H9 (cell line): ENCODE measurements at regions not wholly inside any gene's neighbourhood (a gene's known extent, or its start where the extent isn't known, plus 50 kb on each side); places are given as distances from the start of the nearest gene placed in this dataset.

Source experiments
- DNase-seq: peaks from one replicate; pipeline ENCODE4 v3.0.0-alpha.2; 2017
- H2AFZ ChIP-seq: one replicate; pipeline ENCODE4 v1.6.1; 2013; ENCODE audit warnings: mild to moderate bottlenecking, low read length, control low read depth, moderate library complexity
- H2AK5ac ChIP-seq: 2 replicates; pipeline ENCODE4 v1.6.1; 2013; ENCODE audit warnings: low read length, control low read depth, mixed read lengths; ENCODE audit not compliant: insufficient read length
- H2BK120ac ChIP-seq: one replicate; pipeline ENCODE4 v1.6.1; 2013; ENCODE audit warnings: low read depth, mild to moderate bottlenecking, low read length, control low read depth, inconsistent platforms; ENCODE audit not compliant: poor library complexity, severe bottlenecking
- H2BK12ac ChIP-seq: 2 replicates; pipeline ENCODE4 v1.6.1; 2013; ENCODE audit warnings: low read length, control low read depth, mixed read lengths, low read depth; ENCODE audit not compliant: insufficient read length
- H2BK15ac ChIP-seq: 2 replicates; pipeline ENCODE4 v1.6.1; 2013; ENCODE audit warnings: low read depth, low read length, control low read depth
- H2BK20ac ChIP-seq: one replicate; pipeline ENCODE4 v1.6.1; 2013; ENCODE audit warnings: low read depth, mild to moderate bottlenecking, low read length, control low read depth, inconsistent platforms; ENCODE audit not compliant: poor library complexity, severe bottlenecking
- H2BK5ac ChIP-seq: 2 replicates; pipeline ENCODE4 v1.6.1; 2013; ENCODE audit warnings: low read length, control low read depth, mixed read lengths; ENCODE audit not compliant: insufficient read length
- H3K14ac ChIP-seq: 2 replicates; pipeline ENCODE4 v1.6.1; 2013; ENCODE audit warnings: low read length, control low read depth; ENCODE audit not compliant: insufficient read depth
- H3K18ac ChIP-seq: 2 replicates; pipeline ENCODE4 v1.6.1; 2013; ENCODE audit warnings: low read depth, mild to moderate bottlenecking, mixed read lengths, low read length, control low read depth; ENCODE audit not compliant: insufficient read length
- H3K23ac ChIP-seq: 2 replicates; pipeline ENCODE4 v1.6.1; 2013; ENCODE audit warnings: low read length, control low read depth, mixed read lengths, low read depth; ENCODE audit not compliant: insufficient read length
- H3K23me2 ChIP-seq: 2 replicates; pipeline ENCODE4 v1.6.1; 2013; ENCODE audit warnings: low read depth, mild to moderate bottlenecking, mixed read lengths, low read length, control low read depth; ENCODE audit not compliant: insufficient read length, poor library complexity, severe bottlenecking
- H3K27ac ChIP-seq: 2 replicates; pipeline ENCODE4 v1.5.1; 2013; ENCODE audit warnings: low read length, control low read depth, mixed read lengths, low read depth; ENCODE audit not compliant: insufficient read length
- H3K27me3 ChIP-seq: 2 replicates; pipeline ENCODE4 v1.6.1; 2013; ENCODE audit warnings: low read length, control low read depth, inconsistent platforms; ENCODE audit not compliant: insufficient read depth
- H3K4ac ChIP-seq: 2 replicates; pipeline ENCODE4 v1.6.1; 2013; ENCODE audit warnings: low read depth, mild to moderate bottlenecking, control low read depth, inconsistent platforms, low read length, moderate library complexity
- H3K4me1 ChIP-seq: 2 replicates; pipeline ENCODE4 v1.6.1; 2013; ENCODE audit warnings: low read length, control low read depth, inconsistent platforms; ENCODE audit not compliant: insufficient read depth
- H3K4me2 ChIP-seq: 2 replicates; pipeline ENCODE4 v1.6.1; 2013; ENCODE audit warnings: low read length, control low read depth, mixed read lengths; ENCODE audit not compliant: insufficient read length, insufficient read depth
- H3K56ac ChIP-seq: 2 replicates; pipeline ENCODE4 v1.6.1; 2013; ENCODE audit warnings: low read depth, mild to moderate bottlenecking, mixed read lengths, low read length, control low read depth; ENCODE audit not compliant: insufficient read length
- H3K79me1 ChIP-seq: 2 replicates; pipeline ENCODE4 v1.6.1; 2013; ENCODE audit warnings: low read depth, mild to moderate bottlenecking, moderate library complexity, low read length, control low read depth, inconsistent platforms; ENCODE audit not compliant: insufficient read depth, poor library complexity, severe bottlenecking
- H3K79me2 ChIP-seq: 2 replicates; pipeline ENCODE4 v1.6.1; 2013; ENCODE audit warnings: low read length, control low read depth, inconsistent platforms; ENCODE audit not compliant: insufficient read depth
- H3K9ac ChIP-seq: 2 replicates; pipeline ENCODE4 v1.6.1; 2013; ENCODE audit warnings: low read length, control low read depth, mixed read lengths; ENCODE audit not compliant: insufficient read length; ENCODE audit errors: extremely low read depth
- H3K9me3 ChIP-seq: one replicate; pipeline ENCODE4 v1.6.1; 2013; ENCODE audit warnings: low read depth, low read length, inconsistent platforms; ENCODE audit not compliant: control insufficient read depth
- H3T11ph ChIP-seq: one replicate; pipeline ENCODE4 v1.6.1; 2013; ENCODE audit warnings: mild to moderate bottlenecking, low read length, control low read depth, inconsistent platforms
- H4K20me1 ChIP-seq: one replicate; pipeline ENCODE4 v1.6.1; 2013; ENCODE audit not compliant: control insufficient read depth, insufficient read length, insufficient read depth
- H4K5ac ChIP-seq: 2 replicates; pipeline ENCODE4 v1.6.1; 2013; ENCODE audit warnings: low read depth, mild to moderate bottlenecking, mixed read lengths, low read length, control low read depth; ENCODE audit not compliant: insufficient read length
- H4K8ac ChIP-seq: replicated peaks from 2 replicates; pipeline ENCODE4 v1.6.1; 2013; ENCODE audit warnings: low read length, control low read depth, mixed read lengths, low read depth; ENCODE audit not compliant: insufficient read length
- H4K91ac ChIP-seq: 2 replicates; pipeline ENCODE4 v1.6.1; 2013; ENCODE audit warnings: low read depth, mild to moderate bottlenecking, moderate library complexity, mixed read lengths, low read length, control low read depth; ENCODE audit not compliant: insufficient read length
- H3K27ac Mint-ChIP-seq, 3 experiments: 2 replicates in 2 of 3; 3 replicates in 1 of 3; pipeline ENCODE4 v1.8.0; 2020 to 2021; ENCODE audit warnings: mixed read lengths in 3 of 3, mild to moderate bottlenecking in 1 of 3, moderate library complexity in 1 of 3
- H3K27me3 Mint-ChIP-seq: 2 replicates; pipeline ENCODE4 v1.8.0; 2021; ENCODE audit warnings: low read depth, mild to moderate bottlenecking, moderate library complexity, mixed read lengths
- H3K36me3 Mint-ChIP-seq, 3 experiments: 2 replicates in 2 of 3; 3 replicates in 1 of 3; pipeline ENCODE4 v1.8.0; 2020 to 2021; ENCODE audit warnings: low read depth in 3 of 3, mixed read lengths in 3 of 3; ENCODE audit not compliant: insufficient read depth in 1 of 3
- H3K4me1 Mint-ChIP-seq, 2 experiments: 2 replicates each; pipeline ENCODE4 v1.8.0; 2020; ENCODE audit warnings: mixed read lengths in 2 of 2
- H3K4me3 Mint-ChIP-seq, 2 experiments: 2 replicates in 1 of 2; 3 replicates in 1 of 2; pipeline ENCODE4 v1.8.0; 2020 to 2021; ENCODE audit warnings: mild to moderate bottlenecking in 2 of 2, mixed read lengths in 2 of 2, moderate library complexity in 1 of 2
- H3K9me3 Mint-ChIP-seq, 2 experiments: 2 replicates in 1 of 2; 3 replicates in 1 of 2; pipeline ENCODE4 v1.8.0; 2020; ENCODE audit warnings: mild to moderate bottlenecking in 2 of 2, mixed read lengths in 2 of 2, moderate library complexity in 1 of 2
- CTCF ChIP-seq: fragments of 200-600 bp; sonication (generic); conservative IDR thresholded peaks from 3 replicates; pipeline ENCODE4 v1.8.0; 2021; ENCODE audit warnings: antibody characterized with exemption, mild to moderate bottlenecking
- WGBS: extraction: QIAGEN DNeasy Blood & Tissue Kit; methylation state at CpG from one replicate; pipeline ENCODE4 v1.1.7; 2013; ENCODE audit warnings: missing lambda C conversion rate, low lambda C conversion rate, mixed read lengths; ENCODE audit not compliant: insufficient read length; ENCODE audit errors: extremely low coverage; 5-methylcytosine and 5-hydroxymethylcytosine counted together

DNA sequence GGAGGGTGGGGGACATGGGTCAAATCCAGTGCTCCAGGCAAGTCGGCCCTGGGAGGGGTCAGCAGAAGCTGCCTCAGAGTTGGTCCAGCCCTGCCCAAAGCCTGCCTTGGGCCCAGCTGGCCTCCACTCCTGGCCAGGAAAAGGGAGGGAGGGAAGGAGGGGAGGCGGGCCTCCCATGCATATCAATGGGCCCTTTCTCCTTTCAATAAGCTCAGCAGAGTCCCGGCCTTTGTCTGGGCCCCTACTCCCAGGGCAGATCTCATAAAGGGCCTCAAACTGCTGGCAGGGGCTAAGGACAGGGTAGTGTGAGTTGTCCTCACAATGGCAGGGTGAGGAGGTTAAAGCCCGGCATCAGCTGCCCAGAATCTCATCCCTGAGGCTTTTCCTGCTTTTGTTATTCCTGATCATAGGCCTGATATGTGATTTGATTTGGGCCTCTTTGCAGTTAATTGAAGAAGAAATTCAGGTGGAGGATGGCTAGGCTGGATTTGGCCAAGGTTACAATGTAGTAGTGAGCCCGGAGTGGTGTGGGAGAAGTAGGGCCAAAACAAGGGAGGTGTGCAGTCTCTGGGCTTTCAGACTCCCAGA, 121.1 kb upstream of the ATP6AP2 start:
- Histone ChIP-seq H3K9me3 (no peaks in the 10 kb centered on the region), H3K4me2 (no peak overlapping the region), H4K91ac (no peak overlapping the region), H3K79me2 (no peaks in the 10 kb centered on the region), H2BK12ac (no peak overlapping the region), H3K27me3 (no peaks in the 10 kb centered on the region), H3K27ac (no peak overlapping the region), H4K8ac (no peak overlapping the region), H2AK5ac (no peak overlapping the region), H2AFZ (no peak overlapping the region), H3K79me1 (no peaks in the 10 kb centered on the region), H3T11ph (no peak overlapping the region), H2BK20ac (no peak overlapping the region), H3K23me2 (no peaks in the 10 kb centered on the region), H3K4ac (no peak overlapping the region), H2BK120ac (no peak overlapping the region), H3K4me1 (no peaks in the 10 kb centered on the region; the same call in 1 of the 2 replicates), H3K14ac (no peak overlapping the region; the same call in 1 of the 2 replicates), H3K56ac (no peak overlapping the region), H2BK15ac (no peak overlapping the region), H3K18ac (no peak overlapping the region), H4K20me1 (no peaks in the 10 kb centered on the region), H4K5ac (no peak overlapping the region), H2BK5ac (no peak overlapping the region), H3K23ac (no peak overlapping the region), H3K9ac (no peak overlapping the region)
- Mint-ChIP-seq H3K27ac (peak overlapping the region in 2 of 3 experiments; percentile 72 to 93; a peak in 3 of 7 replicates), H3K4me3 (no peak overlapping the region), H3K4me1 (peaks cover 25 to 39% of the 10 kb centered on the region in 2 experiments), H3K9me3 (peaks cover 78 to 81% of the 10 kb centered on the region in 2 experiments), H3K27me3 (peaks cover 8% of the 10 kb centered on the region), H3K36me3 (peaks cover 12 to 25% (median 15%) of the 10 kb centered on the region in 3 experiments)
- WGBS, result no CpG with 5 or more reads among the region's 5 CpGs
- no peak for TF ChIP-seq CTCF
- peak; percentile 89 for DNase-seq
